ENCODE measurements at regions not wholly inside any gene's neighbourhood (a gene's known extent, or its start where the extent isn't known, plus 50 kb on each side); places are given as distances from the start of the nearest gene placed in this dataset.

DNA sequence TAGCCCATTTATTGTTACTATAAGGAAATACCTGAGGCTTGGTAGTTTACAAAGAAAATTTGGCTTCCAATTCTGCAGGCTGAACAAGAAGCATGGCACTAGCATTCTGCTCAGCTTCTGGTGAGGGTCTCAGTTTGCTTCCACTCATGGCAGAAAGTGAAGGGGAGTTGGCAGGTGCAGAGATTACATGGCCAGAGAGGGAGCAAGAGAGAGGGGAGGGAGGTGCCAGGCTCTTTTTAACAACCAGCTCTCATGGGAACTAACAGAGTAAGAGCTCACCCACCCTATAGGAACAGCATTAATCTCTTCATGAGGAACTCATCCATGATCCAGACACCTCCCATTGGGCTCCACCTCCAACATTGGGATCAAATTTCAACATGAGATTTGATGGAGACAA, 437.9 kb downstream of the CHL1 start:
- ChIA-PET POLR2A (no interaction called here), CTCF (no interaction called here)
- Mint-ChIP-seq H3K9me3 (peaks cover 85% of the 10 kb centered on the region), H3K27ac (no peak overlapping the region), H3K36me3 (peaks cover 56% of the 10 kb centered on the region), H3K27me3 (ENCODE audit: low read depth) (no peaks in the 10 kb centered on the region), H3K4me3 (no peak overlapping the region), H3K4me1 (no peaks in the 10 kb centered on the region)
- TF ChIP-seq, protein P1, sequence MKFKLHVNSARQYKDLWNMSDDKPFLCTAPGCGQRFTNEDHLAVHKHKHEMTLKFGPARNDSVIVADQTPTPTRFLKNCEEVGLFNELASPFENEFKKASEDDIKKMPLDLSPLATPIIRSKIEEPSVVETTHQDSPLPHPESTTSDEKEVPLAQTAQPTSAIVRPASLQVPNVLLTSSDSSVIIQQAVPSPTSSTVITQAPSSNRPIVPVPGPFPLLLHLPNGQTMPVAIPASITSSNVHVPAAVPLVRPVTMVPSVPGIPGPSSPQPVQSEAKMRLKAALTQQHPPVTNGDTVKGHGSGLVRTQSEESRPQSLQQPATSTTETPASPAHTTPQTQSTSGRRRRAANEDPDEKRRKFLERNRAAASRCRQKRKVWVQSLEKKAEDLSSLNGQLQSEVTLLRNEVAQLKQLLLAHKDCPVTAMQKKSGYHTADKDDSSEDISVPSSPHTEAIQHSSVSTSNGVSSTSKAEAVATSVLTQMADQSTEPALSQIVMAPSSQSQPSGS (CRISPR knock-in tag; IDR thresholded peaks at IDR 0.05; ENCODE audit: borderline replicate concordance, low read depth): no peak
- TF ChIP-seq ATF1 (CRISPR knock-in tag; IDR thresholded peaks at IDR 0.05) (no peak), CREM (CRISPR knock-in tag; IDR thresholded peaks at IDR 0.05) (no peak), TEAD1 (CRISPR knock-in tag; IDR thresholded peaks at IDR 0.05) (no peak), CDX4 (CRISPR knock-in tag; IDR thresholded peaks at IDR 0.05; ENCODE audit: borderline replicate concordance) (no peak), ERG (CRISPR knock-in tag; IDR thresholded peaks at IDR 0.05) (no peak), E2F5 (CRISPR knock-in tag; IDR thresholded peaks at IDR 0.05) (no peak), ZNF232 (CRISPR knock-in tag; IDR thresholded peaks at IDR 0.05) (no peak), MXD4 (CRISPR knock-in tag; IDR thresholded peaks at IDR 0.05; ENCODE audit: borderline replicate concordance) (no peak), ZNF121 (CRISPR knock-in tag; IDR thresholded peaks at IDR 0.05) (no peak), NR2C2 (CRISPR knock-in tag; IDR thresholded peaks at IDR 0.05) (no peak), SP1 (CRISPR knock-in tag; conservative IDR thresholded peaks at IDR 0.05) (no peak), E2F1 (CRISPR knock-in tag; IDR thresholded peaks at IDR 0.05) (no peak), NR1H2 (CRISPR knock-in tag; IDR thresholded peaks at IDR 0.05) (no peak), GRHL2 (CRISPR knock-in tag; IDR thresholded peaks at IDR 0.05; ENCODE audit: insufficient replicate concordance, severe bottlenecking) (no peak), KAT7 (CRISPR knock-in tag; IDR thresholded peaks at IDR 0.05; ENCODE audit: borderline replicate concordance) (no peak), MYBL2 (CRISPR knock-in tag; IDR thresholded peaks at IDR 0.05) (no peak)
- TF ChIP-seq, protein P2, sequence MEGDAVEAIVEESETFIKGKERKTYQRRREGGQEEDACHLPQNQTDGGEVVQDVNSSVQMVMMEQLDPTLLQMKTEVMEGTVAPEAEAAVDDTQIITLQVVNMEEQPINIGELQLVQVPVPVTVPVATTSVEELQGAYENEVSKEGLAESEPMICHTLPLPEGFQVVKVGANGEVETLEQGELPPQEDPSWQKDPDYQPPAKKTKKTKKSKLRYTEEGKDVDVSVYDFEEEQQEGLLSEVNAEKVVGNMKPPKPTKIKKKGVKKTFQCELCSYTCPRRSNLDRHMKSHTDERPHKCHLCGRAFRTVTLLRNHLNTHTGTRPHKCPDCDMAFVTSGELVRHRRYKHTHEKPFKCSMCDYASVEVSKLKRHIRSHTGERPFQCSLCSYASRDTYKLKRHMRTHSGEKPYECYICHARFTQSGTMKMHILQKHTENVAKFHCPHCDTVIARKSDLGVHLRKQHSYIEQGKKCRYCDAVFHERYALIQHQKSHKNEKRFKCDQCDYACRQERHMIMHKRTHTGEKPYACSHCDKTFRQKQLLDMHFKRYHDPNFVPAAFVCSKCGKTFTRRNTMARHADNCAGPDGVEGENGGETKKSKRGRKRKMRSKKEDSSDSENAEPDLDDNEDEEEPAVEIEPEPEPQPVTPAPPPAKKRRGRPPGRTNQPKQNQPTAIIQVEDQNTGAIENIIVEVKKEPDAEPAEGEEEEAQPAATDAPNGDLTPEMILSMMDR (IDR thresholded peaks at IDR 0.05): no peak
- TF ChIP-seq, protein P3, sequence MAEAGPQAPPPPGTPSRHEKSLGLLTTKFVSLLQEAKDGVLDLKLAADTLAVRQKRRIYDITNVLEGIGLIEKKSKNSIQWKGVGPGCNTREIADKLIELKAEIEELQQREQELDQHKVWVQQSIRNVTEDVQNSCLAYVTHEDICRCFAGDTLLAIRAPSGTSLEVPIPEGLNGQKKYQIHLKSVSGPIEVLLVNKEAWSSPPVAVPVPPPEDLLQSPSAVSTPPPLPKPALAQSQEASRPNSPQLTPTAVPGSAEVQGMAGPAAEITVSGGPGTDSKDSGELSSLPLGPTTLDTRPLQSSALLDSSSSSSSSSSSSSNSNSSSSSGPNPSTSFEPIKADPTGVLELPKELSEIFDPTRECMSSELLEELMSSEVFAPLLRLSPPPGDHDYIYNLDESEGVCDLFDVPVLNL (CRISPR knock-in tag; IDR thresholded peaks at IDR 0.05; ENCODE audit: borderline replicate concordance, low read depth): no peak
- TF ChIP-seq, protein P4, sequence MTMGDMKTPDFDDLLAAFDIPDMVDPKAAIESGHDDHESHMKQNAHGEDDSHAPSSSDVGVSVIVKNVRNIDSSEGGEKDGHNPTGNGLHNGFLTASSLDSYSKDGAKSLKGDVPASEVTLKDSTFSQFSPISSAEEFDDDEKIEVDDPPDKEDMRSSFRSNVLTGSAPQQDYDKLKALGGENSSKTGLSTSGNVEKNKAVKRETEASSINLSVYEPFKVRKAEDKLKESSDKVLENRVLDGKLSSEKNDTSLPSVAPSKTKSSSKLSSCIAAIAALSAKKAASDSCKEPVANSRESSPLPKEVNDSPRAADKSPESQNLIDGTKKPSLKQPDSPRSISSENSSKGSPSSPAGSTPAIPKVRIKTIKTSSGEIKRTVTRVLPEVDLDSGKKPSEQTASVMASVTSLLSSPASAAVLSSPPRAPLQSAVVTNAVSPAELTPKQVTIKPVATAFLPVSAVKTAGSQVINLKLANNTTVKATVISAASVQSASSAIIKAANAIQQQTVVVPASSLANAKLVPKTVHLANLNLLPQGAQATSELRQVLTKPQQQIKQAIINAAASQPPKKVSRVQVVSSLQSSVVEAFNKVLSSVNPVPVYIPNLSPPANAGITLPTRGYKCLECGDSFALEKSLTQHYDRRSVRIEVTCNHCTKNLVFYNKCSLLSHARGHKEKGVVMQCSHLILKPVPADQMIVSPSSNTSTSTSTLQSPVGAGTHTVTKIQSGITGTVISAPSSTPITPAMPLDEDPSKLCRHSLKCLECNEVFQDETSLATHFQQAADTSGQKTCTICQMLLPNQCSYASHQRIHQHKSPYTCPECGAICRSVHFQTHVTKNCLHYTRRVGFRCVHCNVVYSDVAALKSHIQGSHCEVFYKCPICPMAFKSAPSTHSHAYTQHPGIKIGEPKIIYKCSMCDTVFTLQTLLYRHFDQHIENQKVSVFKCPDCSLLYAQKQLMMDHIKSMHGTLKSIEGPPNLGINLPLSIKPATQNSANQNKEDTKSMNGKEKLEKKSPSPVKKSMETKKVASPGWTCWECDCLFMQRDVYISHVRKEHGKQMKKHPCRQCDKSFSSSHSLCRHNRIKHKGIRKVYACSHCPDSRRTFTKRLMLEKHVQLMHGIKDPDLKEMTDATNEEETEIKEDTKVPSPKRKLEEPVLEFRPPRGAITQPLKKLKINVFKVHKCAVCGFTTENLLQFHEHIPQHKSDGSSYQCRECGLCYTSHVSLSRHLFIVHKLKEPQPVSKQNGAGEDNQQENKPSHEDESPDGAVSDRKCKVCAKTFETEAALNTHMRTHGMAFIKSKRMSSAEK (CRISPR knock-in tag; IDR thresholded peaks at IDR 0.05; ENCODE audit: borderline replicate concordance): no peak
- DNase-seq (ENCODE audit: low spot score) (no peak), ATAC-seq (no peak)

All from WTC11 (cell line).